Activated naive CD4-positive, alpha-beta T cell treated with anti-CD3 and anti-CD28 coated beads for 36 hours (primary cell): ENCODE measurements at regions not wholly inside any gene's neighbourhood (a gene's known extent, or its start where the extent isn't known, plus 50 kb on each side); places are given as distances from the start of the nearest gene placed in this dataset.

ENCODE experiments used
- CTCF ChIA-PET: fragments of 350-600 bp; sonication (Branson Sonifier 250); formaldehyde crosslinking; loops from one replicate; lab custom pipeline; 2021; ENCODE audit warnings: antibody characterized with exemption; lab: Charles Lee
- DNase-seq: peaks from one replicate; pipeline ENCODE4 v3.0.0-alpha.2; 2020
- H3K27ac Mint-ChIP-seq: one replicate; pipeline ENCODE4 v1.8.0; 2021; ENCODE audit warnings: mild to moderate bottlenecking, mixed read lengths
- H3K27me3 Mint-ChIP-seq: one replicate; pipeline ENCODE4 v1.8.0; 2021; ENCODE audit warnings: low read depth, mixed read lengths
- H3K36me3 Mint-ChIP-seq: one replicate; pipeline ENCODE4 v1.8.0; 2021; ENCODE audit warnings: low read depth, mixed read lengths
- H3K4me1 Mint-ChIP-seq: one replicate; pipeline ENCODE4 v1.8.0; 2021; ENCODE audit warnings: low read depth, mixed read lengths
- H3K4me3 Mint-ChIP-seq: one replicate; pipeline ENCODE4 v1.8.0; 2021; ENCODE audit warnings: mild to moderate bottlenecking, moderate library complexity, mixed read lengths
- H3K9me3 Mint-ChIP-seq: one replicate; pipeline ENCODE4 v1.8.0; 2021; ENCODE audit warnings: mixed read lengths
- intact Hi-C: fragments of 100-400 bp; cut with micrococcal nuclease; formaldehyde crosslinking; loops from one replicate; pipeline ENCODE4 v1.15.1; 2023

DNA sequence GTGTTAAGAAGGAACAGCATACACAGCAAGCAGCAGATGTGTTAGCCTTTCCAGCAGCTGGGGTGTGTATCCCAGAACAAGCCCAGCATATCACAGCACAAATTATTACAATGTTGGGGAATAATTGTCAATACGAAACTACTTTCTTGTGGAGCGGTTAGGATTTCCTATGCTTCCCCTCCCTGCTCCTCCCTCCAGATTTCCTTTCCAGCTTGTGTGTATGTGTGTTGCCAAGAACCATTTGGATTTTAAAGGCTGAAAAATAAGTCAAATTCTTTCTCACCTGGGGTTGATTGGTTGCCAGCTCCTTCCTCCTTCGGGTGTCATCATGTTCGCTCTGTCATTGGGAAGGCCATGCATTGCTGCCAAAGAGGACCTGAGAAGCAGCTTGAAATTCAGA, 178.2 kb upstream of the FRMPD4 start:
- no peaks in the 10 kb centered on the region for H3K4me1 Mint-ChIP-seq
- no peak overlapping the region for H3K27ac Mint-ChIP-seq
- H3K36me3 Mint-ChIP-seq, result no peaks in the 10 kb centered on the region
- no peak for DNase-seq
- H3K27me3 Mint-ChIP-seq, result peaks cover 4% of the 10 kb centered on the region
- CTCF ChIA-PET, result no interaction called here
- intact Hi-C loops, result no loop called here
- no peak overlapping the region for H3K4me3 Mint-ChIP-seq
- no peaks in the 10 kb centered on the region for H3K9me3 Mint-ChIP-seq

DNA sequence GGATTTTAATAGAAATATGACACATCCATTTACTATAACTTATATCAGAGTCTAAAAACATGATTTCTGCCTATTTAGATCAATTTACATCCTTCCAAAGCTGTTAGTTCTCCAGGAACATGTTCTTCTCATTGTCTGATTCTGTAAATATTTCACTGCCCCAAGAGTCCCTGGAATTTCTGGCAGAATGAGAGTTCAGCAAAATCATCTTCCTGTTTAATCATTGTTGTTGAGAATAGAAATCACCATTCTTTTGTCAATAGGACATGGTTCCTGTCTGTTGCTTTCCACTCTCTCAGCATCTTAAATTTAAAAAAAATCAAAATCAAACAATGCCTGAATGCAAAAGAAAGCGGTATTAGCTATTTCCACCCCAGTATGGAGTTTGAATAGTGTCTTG, 172.8 kb upstream of the FRMPD4 start:
- Mint-ChIP-seq H3K27ac (no peak overlapping the region), H3K9me3 (no peaks in the 10 kb centered on the region), H3K27me3 (no peaks in the 10 kb centered on the region), H3K36me3 (no peaks in the 10 kb centered on the region), H3K4me1 (no peaks in the 10 kb centered on the region), H3K4me3 (no peak overlapping the region)
- DNase-seq, result no peak
- CTCF ChIA-PET, result no interaction called here
- intact Hi-C loops, result no loop called here

DNA sequence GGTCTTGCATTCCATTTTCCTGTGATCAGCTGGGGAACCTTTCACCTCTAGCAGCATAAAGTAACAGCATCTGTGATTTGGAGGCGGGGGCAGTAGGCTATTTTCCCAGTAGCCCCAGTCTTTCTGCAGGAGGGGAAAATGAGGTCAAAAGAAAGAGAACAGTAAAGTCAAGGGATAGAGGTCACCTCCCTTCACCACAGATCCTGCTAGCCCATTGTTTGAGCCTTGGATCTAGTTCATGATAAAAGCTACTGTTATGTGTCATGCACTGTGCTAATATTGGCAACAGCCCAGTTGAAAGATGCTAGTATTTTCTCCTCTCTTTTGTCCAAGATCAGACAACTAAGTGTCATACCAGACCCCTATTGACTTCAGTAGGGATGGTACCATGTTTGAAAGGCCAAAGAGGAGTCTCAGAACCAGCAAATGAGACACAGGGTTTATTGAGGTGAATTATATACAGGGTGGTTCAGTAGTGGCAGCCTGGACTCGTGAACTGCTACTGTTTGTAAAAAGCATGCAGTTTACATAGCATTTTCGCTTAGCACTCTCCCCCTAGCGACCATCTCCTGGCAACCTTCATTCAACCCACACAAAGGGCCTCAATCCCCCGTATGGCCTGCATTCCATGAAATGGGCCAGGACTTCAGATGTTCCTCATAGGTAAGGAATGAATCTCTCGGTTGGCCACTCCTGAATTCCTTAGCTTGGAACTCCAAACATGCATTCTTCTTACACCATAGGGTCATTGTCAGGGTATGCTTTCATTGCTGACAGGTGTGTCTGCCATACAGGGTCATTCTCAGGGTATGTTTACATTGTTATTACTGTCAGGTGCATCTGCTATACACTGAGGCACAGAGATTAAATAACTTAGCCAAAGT, 170.0 kb upstream of the FRMPD4 start:
- Mint-ChIP-seq H3K36me3 (no peaks in the 10 kb centered on the region), H3K9me3 (no peaks in the 10 kb centered on the region), H3K27ac (no peak overlapping the region), H3K4me3 (no peak overlapping the region), H3K4me1 (no peaks in the 10 kb centered on the region), H3K27me3 (no peaks in the 10 kb centered on the region)
- intact Hi-C loops, result no loop called here
- DNase-seq, result no peak
- CTCF ChIA-PET, result no interaction called here

DNA sequence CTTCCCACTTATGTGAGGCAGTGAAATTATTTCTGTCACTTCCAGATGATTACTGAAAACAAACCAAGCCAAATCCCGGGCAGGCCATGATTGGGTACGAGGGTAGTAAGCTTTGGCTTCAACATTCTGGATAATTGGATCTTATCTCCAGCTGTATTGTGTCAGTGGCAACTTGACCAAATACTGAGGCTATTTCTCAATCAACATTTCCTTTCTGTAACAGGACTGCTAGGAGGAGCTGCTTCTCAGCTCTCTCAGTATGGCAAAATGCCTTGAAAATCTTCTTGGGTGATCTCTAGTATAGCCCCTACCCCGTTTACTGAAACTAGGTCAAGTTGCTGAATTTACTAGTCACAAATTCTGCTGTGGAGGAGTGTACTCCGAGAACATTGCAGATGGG, 169.3 kb upstream of the FRMPD4 start:
- Mint-ChIP-seq H3K9me3 (no peaks in the 10 kb centered on the region), H3K36me3 (no peaks in the 10 kb centered on the region), H3K27ac (no peak overlapping the region), H3K4me3 (no peak overlapping the region), H3K4me1 (no peaks in the 10 kb centered on the region), H3K27me3 (no peaks in the 10 kb centered on the region)
- CTCF ChIA-PET, result no interaction called here
- DNase-seq, result no peak
- intact Hi-C loops, result no loop called here

DNA sequence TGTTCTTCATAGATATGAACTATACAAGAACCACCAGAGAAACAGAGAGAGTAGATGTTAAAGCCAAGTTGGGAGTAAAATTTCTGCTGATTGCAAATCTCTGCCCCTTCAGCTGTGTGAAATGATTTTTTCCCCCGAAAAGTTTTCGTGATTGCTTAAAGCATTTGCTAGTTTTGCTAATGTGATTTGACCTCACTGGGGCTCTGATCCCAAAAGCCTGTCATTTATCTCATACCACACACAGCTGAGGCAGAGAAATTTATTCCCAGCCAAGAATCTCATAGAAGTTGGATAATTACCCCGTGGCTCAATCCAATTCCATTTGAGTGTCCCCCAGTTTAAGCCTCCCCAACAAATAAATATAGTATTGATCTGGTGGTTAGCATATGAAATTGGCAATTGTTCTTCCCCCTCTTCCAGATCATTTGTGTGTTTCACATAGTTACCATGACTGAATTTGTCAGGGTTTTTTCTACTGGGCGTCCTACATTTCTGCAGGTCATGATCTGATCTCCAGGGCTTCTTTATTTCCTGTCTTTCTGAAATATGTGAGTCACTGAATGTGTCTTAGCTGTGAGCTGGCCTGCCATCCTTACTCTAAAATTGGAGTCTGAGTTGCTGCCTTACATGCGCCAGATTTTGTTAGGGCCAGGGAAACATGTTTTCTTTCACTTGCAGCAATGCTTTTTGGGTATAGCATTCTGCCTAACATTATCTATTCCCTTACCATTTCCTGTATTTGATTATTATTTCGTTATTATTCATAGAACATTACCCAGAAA, 167.5 kb upstream of the FRMPD4 start:
- H3K4me3 Mint-ChIP-seq, result no peak overlapping the region
- CTCF ChIA-PET, result no interaction called here
- DNase-seq, result no peak
- H3K27ac Mint-ChIP-seq, result no peak overlapping the region
- no peaks in the 10 kb centered on the region for H3K9me3 Mint-ChIP-seq
- intact Hi-C loops, result no loop called here
- H3K27me3 Mint-ChIP-seq, result no peaks in the 10 kb centered on the region
- no peaks in the 10 kb centered on the region for H3K36me3 Mint-ChIP-seq
- no peaks in the 10 kb centered on the region for H3K4me1 Mint-ChIP-seq

DNA sequence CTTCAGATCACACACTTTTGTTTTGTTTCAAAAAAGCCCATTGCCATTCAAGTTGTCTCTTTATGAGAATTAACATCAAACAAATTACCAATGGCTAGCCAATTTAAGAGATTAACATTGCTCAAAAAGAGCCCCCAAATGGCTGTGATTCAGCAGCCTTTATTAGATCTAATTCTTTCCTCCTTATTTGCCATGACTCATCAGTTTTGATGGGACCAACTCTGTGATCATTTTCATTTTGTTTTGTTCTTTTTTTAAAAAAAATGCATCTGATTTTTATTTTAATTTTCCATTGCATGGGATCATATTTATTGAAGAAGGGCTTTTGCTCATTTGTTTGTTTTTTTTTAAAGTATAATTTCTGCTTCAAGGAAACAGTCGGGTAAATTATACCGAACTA, 161.6 kb upstream of the FRMPD4 start:
- Mint-ChIP-seq H3K4me1 (no peaks in the 10 kb centered on the region), H3K27me3 (no peaks in the 10 kb centered on the region), H3K36me3 (no peaks in the 10 kb centered on the region), H3K9me3 (no peaks in the 10 kb centered on the region), H3K27ac (no peak overlapping the region), H3K4me3 (no peak overlapping the region)
- CTCF ChIA-PET, result no interaction called here
- intact Hi-C loops, result no loop called here
- DNase-seq, result no peak

DNA sequence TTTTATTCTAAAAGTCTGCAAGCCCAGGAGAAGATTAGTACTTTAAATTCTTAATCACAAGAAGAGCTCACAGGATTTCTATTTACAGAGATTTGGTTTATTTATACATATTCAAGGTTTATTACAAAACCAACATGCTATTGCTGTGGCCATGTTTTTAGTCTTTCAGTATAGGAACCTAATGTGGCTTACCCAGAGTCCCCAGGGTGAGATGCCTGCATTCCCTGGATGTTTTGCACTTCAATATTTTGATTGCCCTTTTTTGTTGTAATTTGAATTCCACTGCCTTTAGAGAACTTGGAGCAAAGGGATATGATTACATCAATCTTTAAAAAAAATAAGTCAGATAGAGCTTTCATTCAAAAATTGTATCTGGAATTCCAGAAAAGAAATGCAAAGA, 146.0 kb upstream of the FRMPD4 start:
- CTCF ChIA-PET, result no interaction called here
- Mint-ChIP-seq H3K4me3 (no peak overlapping the region), H3K27ac (no peak overlapping the region), H3K4me1 (no peaks in the 10 kb centered on the region), H3K27me3 (no peaks in the 10 kb centered on the region), H3K9me3 (no peaks in the 10 kb centered on the region), H3K36me3 (no peaks in the 10 kb centered on the region)
- no peak for DNase-seq
- intact Hi-C loops, result no loop called here

DNA sequence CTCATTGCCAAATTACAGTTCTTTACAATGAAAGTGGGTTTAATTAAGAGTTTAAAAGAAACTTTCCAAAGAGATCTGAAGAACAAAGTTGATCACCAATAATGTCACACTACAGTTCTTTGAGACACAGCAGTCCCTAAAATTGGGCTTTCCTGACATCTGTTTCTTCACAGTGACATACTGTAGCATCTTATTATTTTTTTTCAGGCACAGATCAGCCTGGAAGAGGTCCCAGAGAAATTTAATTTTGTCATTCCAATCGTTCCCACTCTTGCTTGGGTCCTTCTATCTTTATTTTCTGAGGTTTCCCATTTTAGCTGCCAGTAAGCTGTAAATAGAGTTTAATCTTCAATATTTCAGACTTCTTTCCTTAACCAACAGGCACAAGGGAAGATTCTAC, 143.1 kb upstream of the FRMPD4 start:
- Mint-ChIP-seq H3K27ac (no peak overlapping the region), H3K4me3 (no peak overlapping the region), H3K27me3 (peaks cover 3% of the 10 kb centered on the region), H3K9me3 (no peaks in the 10 kb centered on the region), H3K36me3 (no peaks in the 10 kb centered on the region), H3K4me1 (no peaks in the 10 kb centered on the region)
- no peak for DNase-seq
- CTCF ChIA-PET, result no interaction called here
- intact Hi-C loops, result no loop called here

DNA sequence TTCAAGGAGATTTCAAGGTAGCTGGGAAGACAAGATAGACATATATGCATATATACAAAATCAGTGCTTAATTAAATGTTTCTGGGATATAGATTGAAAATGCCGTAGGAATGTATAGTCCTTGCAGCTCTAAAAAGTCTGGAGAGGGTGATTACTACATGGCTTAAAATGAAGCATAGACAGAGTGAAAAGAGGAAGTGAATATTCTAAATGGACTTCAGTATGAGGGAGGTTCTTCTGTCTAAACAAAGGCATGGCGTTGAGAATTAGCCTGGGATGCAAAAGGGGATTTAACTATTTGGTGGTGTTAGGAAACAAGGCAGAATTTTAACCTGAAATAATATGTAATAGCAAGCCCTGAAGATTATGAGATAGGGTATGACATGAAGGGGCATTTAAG, 141.5 kb upstream of the FRMPD4 start:
- H3K4me3 Mint-ChIP-seq, result no peak overlapping the region
- peaks cover 6% of the 10 kb centered on the region for H3K27me3 Mint-ChIP-seq
- DNase-seq, result no peak
- H3K36me3 Mint-ChIP-seq, result no peaks in the 10 kb centered on the region
- H3K9me3 Mint-ChIP-seq, result no peaks in the 10 kb centered on the region
- CTCF ChIA-PET, result no interaction called here
- H3K4me1 Mint-ChIP-seq, result no peaks in the 10 kb centered on the region
- intact Hi-C loops, result no loop called here
- H3K27ac Mint-ChIP-seq, result no peak overlapping the region

DNA sequence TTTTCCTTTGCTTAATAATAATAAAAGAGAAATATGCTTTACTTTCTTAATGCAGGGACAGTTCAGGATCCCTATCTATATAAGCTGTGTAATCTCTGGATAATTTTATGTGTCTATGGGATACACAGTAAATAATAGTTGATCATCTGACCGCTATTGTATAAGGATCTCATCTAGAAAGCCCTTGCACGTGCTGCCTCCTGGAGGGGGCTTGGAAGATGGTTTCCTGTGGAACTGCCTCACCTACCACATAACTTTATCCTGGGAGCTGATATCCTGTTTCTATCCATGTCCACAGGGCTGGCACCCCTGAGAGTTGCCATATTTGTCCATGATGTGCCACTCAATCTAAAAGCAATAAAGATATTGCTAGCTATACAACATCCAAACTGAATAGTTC, 139.3 kb upstream of the FRMPD4 start:
- Mint-ChIP-seq H3K4me1 (no peaks in the 10 kb centered on the region), H3K4me3 (no peak overlapping the region), H3K27me3 (peaks cover 6% of the 10 kb centered on the region), H3K27ac (no peak overlapping the region), H3K9me3 (no peaks in the 10 kb centered on the region), H3K36me3 (no peaks in the 10 kb centered on the region)
- no peak for DNase-seq
- intact Hi-C loops, result no loop called here
- CTCF ChIA-PET, result no interaction called here

DNA sequence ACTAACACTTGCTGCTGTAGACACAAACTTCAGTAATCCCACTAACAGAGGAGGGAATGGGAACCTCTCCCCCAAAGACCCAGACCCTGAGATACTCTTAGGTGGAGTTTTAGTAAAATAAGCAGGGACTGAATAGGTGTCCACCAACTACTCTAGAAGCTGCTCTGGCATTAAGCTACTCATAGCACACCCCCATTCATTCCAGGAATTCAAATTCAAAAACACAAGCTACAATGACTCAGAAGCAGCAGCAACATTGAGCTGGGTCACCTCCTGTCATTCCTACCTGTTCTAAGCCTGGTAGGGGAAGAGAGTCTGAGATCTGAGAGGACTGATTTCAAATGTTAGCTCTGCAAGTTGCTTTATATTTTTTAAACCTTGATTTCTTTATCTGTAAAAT, 135.4 kb upstream of the FRMPD4 start:
- H3K36me3 Mint-ChIP-seq, result no peaks in the 10 kb centered on the region
- H3K27ac Mint-ChIP-seq, result no peak overlapping the region
- DNase-seq, result no peak
- H3K9me3 Mint-ChIP-seq, result no peaks in the 10 kb centered on the region
- intact Hi-C loops, result no loop called here
- H3K4me3 Mint-ChIP-seq, result no peak overlapping the region
- no peaks in the 10 kb centered on the region for H3K4me1 Mint-ChIP-seq
- CTCF ChIA-PET, result no interaction called here
- peaks cover 6% of the 10 kb centered on the region for H3K27me3 Mint-ChIP-seq

DNA sequence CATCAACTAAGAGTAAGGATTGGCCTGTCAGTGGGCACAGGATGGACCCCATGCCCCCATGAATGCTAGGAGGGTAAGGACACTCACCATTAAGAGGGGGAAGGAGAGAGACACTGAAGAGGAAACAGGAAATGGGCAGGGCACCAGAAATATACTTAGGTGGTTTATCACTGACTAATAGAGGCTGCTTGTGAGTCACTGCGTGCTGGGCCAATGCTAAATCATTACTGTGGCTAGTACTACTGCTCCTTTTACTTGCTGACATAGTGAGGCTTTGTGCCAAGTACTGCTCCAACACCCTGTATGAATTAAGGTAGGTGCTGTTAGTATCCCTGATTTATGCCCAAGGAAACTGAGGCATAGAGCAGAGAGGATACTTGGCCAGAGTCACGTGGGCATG, 130.4 kb upstream of the FRMPD4 start:
- H3K9me3 Mint-ChIP-seq, result no peaks in the 10 kb centered on the region
- peak; percentile 13 for DNase-seq
- H3K27me3 Mint-ChIP-seq, result no peaks in the 10 kb centered on the region
- intact Hi-C loops, result no loop called here
- H3K36me3 Mint-ChIP-seq, result no peaks in the 10 kb centered on the region
- H3K27ac Mint-ChIP-seq, result no peak overlapping the region
- H3K4me1 Mint-ChIP-seq, result no peaks in the 10 kb centered on the region
- H3K4me3 Mint-ChIP-seq, result no peak overlapping the region
- CTCF ChIA-PET, result no interaction called here

DNA sequence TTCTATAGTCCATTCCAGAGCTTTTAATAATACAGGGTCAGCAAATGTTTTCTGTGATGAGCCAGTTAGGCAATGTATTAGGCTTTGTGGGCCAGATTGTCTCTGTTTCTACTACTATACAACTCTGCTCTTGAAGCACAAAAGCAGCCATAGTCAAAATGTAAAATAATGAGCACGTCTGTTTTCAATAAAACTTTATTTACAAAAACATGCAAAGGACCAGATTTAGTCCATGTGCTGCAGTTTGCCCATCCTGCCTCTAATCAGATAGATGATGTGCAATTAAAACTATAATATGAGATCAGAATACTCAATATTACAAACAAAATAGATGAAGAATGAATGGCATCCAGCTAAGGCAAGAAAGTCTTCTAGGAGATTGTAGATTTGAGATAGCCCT, 127.8 kb upstream of the FRMPD4 start:
- Mint-ChIP-seq H3K27ac (no peak overlapping the region), H3K4me3 (no peak overlapping the region), H3K27me3 (peaks cover 2% of the 10 kb centered on the region), H3K4me1 (no peaks in the 10 kb centered on the region), H3K36me3 (no peaks in the 10 kb centered on the region), H3K9me3 (no peaks in the 10 kb centered on the region)
- intact Hi-C loops, result no loop called here
- CTCF ChIA-PET, result no interaction called here
- DNase-seq, result no peak
